GM19397 (cell line): ENCODE measurements at regions not wholly inside any gene's neighbourhood (a gene's known extent, or its start where the extent isn't known, plus 50 kb on each side); places are given as distances from the start of the nearest gene placed in this dataset.

Experiments
- ATAC-seq: cut with Tn5 transposase; IDR thresholded peaks from one replicate; pipeline ENCODE4 v1.9.1; 2021; ENCODE audit warnings: mild to moderate bottlenecking, moderate library complexity; ENCODE audit not compliant: unreplicated experiment

- ATAC-seq, result no peak
Measured at GRCh38 chr7:36029853-36030515, 123.1 kb upstream of the EEPD1 start.

GRCh38 chr7:36032361-36032818 is 120.7 kb upstream of the EEPD1 start:
- ATAC-seq, result no peak

GRCh38 chr7:36034020-36034419 is 119.0 kb upstream of the EEPD1 start:
- ATAC-seq, result no peak

- ATAC-seq, result no peak
Measured at GRCh38 chr7:36035186-36035585, 117.9 kb upstream of the EEPD1 start.

- ATAC-seq, result no peak
Measured at GRCh38 chr7:36036590-36036989, 116.5 kb upstream of the EEPD1 start.

- ATAC-seq, result no peak
Measured at GRCh38 chr7:36037121-36037662, 115.9 kb upstream of the EEPD1 start.

- no peak for ATAC-seq
Measured at GRCh38 chr7:36038063-36038721, 114.9 kb upstream of the EEPD1 start.

- no peak for ATAC-seq
Measured at GRCh38 chr7:36039243-36039642, 113.8 kb upstream of the EEPD1 start.

- ATAC-seq, result no peak
Measured at GRCh38 chr7:36039671-36040070, 113.4 kb upstream of the EEPD1 start.

- ATAC-seq, result no peak
Measured at GRCh38 chr7:36040679-36041078, 112.4 kb upstream of the EEPD1 start.

GRCh38 chr7:36044101-36044892 is 108.8 kb upstream of the EEPD1 start:
- ATAC-seq, result no peak

- no peak for ATAC-seq
Measured at GRCh38 chr7:36045326-36045725, 107.7 kb upstream of the EEPD1 start.

- no peak for ATAC-seq
Measured at GRCh38 chr7:36045830-36046341, 107.2 kb upstream of the EEPD1 start.

GRCh38 chr7:36047091-36047658 is 105.9 kb upstream of the EEPD1 start:
- no peak for ATAC-seq

- no peak for ATAC-seq
Measured at GRCh38 chr7:36048141-36048901, 104.7 kb upstream of the EEPD1 start.

GRCh38 chr7:36048902-36049240 is 104.2 kb upstream of the EEPD1 start:
- ATAC-seq, result no peak

- no peak for ATAC-seq
Measured at GRCh38 chr7:36051501-36051900, 101.6 kb upstream of the EEPD1 start.

GRCh38 chr7:36053589-36053988 is 99.5 kb upstream of the EEPD1 start:
- ATAC-seq, result no peak

GRCh38 chr7:36054637-36055036 is 98.4 kb upstream of the EEPD1 start:
- ATAC-seq, result no peak

GRCh38 chr7:36055207-36055606 is 97.8 kb upstream of the EEPD1 start:
- no peak for ATAC-seq
